Panc1 (cell line): ENCODE measurements at regions not wholly inside any gene's neighbourhood (a gene's known extent, or its start where the extent isn't known, plus 50 kb on each side); places are given as distances from the start of the nearest gene placed in this dataset.

Experiments used
- ATAC-seq: fragments of 200-7000 bp; cut with Tn5 transposase; 2 replicates; pipeline ENCODE4 v1.9.1; 2020; ENCODE audit warnings: mild to moderate bottlenecking, moderate library complexity
- BruUV-seq: library from RNA; stranded (reverse); fragments of 400-500 nt; replicated peaks from 2 replicates; lab custom pipeline; 2021; lab: Mats Ljungman, UMichigan
- CTCF ChIA-PET: fragments of 300-600 bp; sonication (Branson Sonifier 250); formaldehyde crosslinking; loops from one replicate; lab custom pipeline; 2022; ENCODE audit warnings: antibody characterized with exemption; lab: Charles Lee
- POLR2A ChIA-PET: fragments of 300-600 bp; sonication (Branson Sonifier 250); formaldehyde crosslinking; loops from one replicate; lab custom pipeline; 2022; ENCODE audit warnings: antibody characterized with exemption; lab: Charles Lee
- DNase-seq: peaks from one replicate; pipeline ENCODE4 v3.0.0-alpha.2; 2010; ENCODE audit warnings: low read depth, low spot score
- H3K27ac ChIP-seq: 2 replicates; pipeline ENCODE4 v1.5.1; 2011; ENCODE audit warnings: mild to moderate bottlenecking, low read length, inconsistent platforms
- H3K27me3 ChIP-seq: fragments of 200-500 bp; sonication (Bioruptor generic); 2 replicates; pipeline ENCODE4 v1.6.0; 2014; ENCODE audit warnings: low read length, inconsistent platforms; ENCODE audit not compliant: control insufficient read depth, insufficient read depth
- H3K36me3 ChIP-seq: fragments of 200-500 bp; sonication (Bioruptor generic); 2 replicates; pipeline ENCODE4 v1.5.1; 2014; ENCODE audit warnings: inconsistent platforms, mild to moderate bottlenecking, low read length, moderate library complexity; ENCODE audit not compliant: control insufficient read depth, insufficient read depth
- H3K4me1 ChIP-seq: 2 replicates; pipeline ENCODE4 v1.5.1; 2011; ENCODE audit warnings: inconsistent platforms, mild to moderate bottlenecking, low read length, moderate library complexity; ENCODE audit not compliant: control insufficient read depth, insufficient read depth
- H3K4me3 ChIP-seq, 2 experiments: 2 replicates each; pipeline ENCODE4 v1.5.1; 2011 to 2012; ENCODE audit warnings: low read depth in 2 of 2, low read length in 2 of 2, mild to moderate bottlenecking in 2 of 2, inconsistent platforms in 1 of 2, moderate library complexity in 1 of 2
- H3K9me3 ChIP-seq: fragments of 200-500 bp; sonication (Bioruptor generic); 2 replicates; pipeline ENCODE4 v1.5.1; 2014; ENCODE audit warnings: low read depth, mild to moderate bottlenecking, inconsistent platforms, low read length, moderate library complexity; ENCODE audit not compliant: control insufficient read depth, insufficient read depth
- POLR2AphosphoS5 ChIP-seq: IDR thresholded peaks from 2 replicates; pipeline ENCODE4 v1.6.1; 2012; ENCODE audit warnings: mild to moderate bottlenecking, low read depth, low read length, moderate library complexity
- SIN3A ChIP-seq: IDR thresholded peaks from 2 replicates; pipeline ENCODE4 v1.6.1; 2012; ENCODE audit warnings: low read depth, mild to moderate bottlenecking, low read length, moderate library complexity, borderline replicate concordance; ENCODE audit not compliant: insufficient read depth
- TCF7L2 ChIP-seq: IDR thresholded peaks from 2 replicates; pipeline ENCODE4 v1.6.1; 2011; ENCODE audit warnings: mild to moderate bottlenecking, low read depth, low read length, inconsistent platforms
- in situ Hi-C: cut with HindIII; loops from 2 replicates; pipeline ENCODE4 v1.10.0; 2016; ENCODE audit warnings: low sequenced_read_pairs, low pct_unique_long_range_greater_than_20kb
- intact Hi-C: fragments of 100-400 bp; cut with micrococcal nuclease; formaldehyde crosslinking; loops from one replicate; pipeline ENCODE4 v1.10.0; 2022; ENCODE audit not compliant: unreplicated experiment
- TF ChIP-seq, protein P1 (sequence below), 2 experiments: IDR thresholded peaks; 2 replicates each; pipeline ENCODE4 v1.6.1; 2011 to 2012; ENCODE audit warnings: low read depth in 2 of 2, control low read depth in 1 of 2, low read length in 1 of 2, mild to moderate bottlenecking in 1 of 2, moderate library complexity in 1 of 2; ENCODE audit not compliant: insufficient read depth in 1 of 2
- TF ChIP-seq, protein P2 (sequence below): fragments of 450-650 bp; IDR thresholded peaks from 2 replicates; pipeline ENCODE4 v1.5.1; 2017; ENCODE audit warnings: mild to moderate bottlenecking

DNA sequence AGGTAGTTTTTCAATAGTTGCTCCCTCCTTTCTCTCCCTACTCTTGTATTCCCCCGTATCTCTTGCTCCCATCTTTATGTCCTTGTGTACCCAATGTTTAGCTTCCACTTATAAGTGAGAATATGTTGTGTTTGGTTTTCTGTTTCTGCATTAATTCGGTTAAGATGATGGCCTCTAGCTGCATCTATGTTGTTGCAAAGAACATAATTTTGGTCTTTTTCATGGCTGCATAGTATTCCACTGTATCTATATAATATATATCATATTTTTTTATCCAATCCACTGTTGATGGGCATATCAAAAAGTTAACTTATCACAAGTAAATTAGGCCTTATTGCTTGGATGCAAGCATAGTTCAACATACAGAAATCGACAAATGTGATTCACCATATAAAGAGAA lies 594.0 kb downstream of the TYW1 start:
- Histone ChIP-seq H3K9me3 (no peaks in the 10 kb centered on the region; the same call in 1 of the 2 replicates), H3K27ac (no peak overlapping the region), H3K4me3 (no peak overlapping the region), H3K4me1 (no peaks in the 10 kb centered on the region), H3K36me3 (no peaks in the 10 kb centered on the region), H3K27me3 (no peaks in the 10 kb centered on the region)
- in situ Hi-C loops = no loop called here
- no TSS peak for BruUV-seq
- no peak for TF ChIP-seq TCF7L2
- ChIA-PET CTCF (no interaction called here), POLR2A (no interaction called here)
- intact Hi-C loops = no loop called here
- DNase-seq (no peak), ATAC-seq (no peak)

DNA sequence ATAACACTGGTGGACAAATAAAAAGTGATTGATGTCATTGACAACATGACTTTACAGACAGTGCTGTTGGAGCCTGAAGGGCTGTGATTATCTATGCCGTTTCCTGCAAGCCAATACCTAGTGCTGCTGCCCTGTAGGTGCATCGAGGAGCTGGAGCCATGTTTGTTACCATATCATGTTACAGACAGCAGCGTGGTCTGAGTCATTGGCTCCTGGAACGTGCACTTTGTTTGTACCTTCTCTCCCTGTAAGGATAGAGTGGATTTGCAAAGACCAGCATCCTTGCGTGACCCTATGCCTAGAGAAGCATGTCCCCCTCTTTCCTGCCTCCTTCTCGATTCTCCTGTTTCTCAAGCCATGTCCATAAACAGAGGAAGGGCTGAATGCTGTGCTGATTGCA lies 597.2 kb downstream of the TYW1 start:
- H3K4me3 ChIP-seq = no peak overlapping the region
- ATAC-seq (no peak), DNase-seq (no peak)
- intact Hi-C loops (no loop called here), in situ Hi-C loops (no loop called here)
- H3K27me3 ChIP-seq = peaks cover 3% of the 10 kb centered on the region; the same call in 1 of the 2 replicates
- TF ChIP-seq POLR2AphosphoS5 = no peak
- TF ChIP-seq TCF7L2 = no peak
- TF ChIP-seq SIN3A = no peak
- TF ChIP-seq, protein P1, sequence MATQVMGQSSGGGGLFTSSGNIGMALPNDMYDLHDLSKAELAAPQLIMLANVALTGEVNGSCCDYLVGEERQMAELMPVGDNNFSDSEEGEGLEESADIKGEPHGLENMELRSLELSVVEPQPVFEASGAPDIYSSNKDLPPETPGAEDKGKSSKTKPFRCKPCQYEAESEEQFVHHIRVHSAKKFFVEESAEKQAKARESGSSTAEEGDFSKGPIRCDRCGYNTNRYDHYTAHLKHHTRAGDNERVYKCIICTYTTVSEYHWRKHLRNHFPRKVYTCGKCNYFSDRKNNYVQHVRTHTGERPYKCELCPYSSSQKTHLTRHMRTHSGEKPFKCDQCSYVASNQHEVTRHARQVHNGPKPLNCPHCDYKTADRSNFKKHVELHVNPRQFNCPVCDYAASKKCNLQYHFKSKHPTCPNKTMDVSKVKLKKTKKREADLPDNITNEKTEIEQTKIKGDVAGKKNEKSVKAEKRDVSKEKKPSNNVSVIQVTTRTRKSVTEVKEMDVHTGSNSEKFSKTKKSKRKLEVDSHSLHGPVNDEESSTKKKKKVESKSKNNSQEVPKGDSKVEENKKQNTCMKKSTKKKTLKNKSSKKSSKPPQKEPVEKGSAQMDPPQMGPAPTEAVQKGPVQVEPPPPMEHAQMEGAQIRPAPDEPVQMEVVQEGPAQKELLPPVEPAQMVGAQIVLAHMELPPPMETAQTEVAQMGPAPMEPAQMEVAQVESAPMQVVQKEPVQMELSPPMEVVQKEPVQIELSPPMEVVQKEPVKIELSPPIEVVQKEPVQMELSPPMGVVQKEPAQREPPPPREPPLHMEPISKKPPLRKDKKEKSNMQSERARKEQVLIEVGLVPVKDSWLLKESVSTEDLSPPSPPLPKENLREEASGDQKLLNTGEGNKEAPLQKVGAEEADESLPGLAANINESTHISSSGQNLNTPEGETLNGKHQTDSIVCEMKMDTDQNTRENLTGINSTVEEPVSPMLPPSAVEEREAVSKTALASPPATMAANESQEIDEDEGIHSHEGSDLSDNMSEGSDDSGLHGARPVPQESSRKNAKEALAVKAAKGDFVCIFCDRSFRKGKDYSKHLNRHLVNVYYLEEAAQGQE (IDR thresholded peaks at IDR 0.05; ENCODE audit: insufficient read depth in 1 of 2, low read depth in 2 of 2, low read length in 1 of 2) = no peak
- TF ChIP-seq, protein P2, sequence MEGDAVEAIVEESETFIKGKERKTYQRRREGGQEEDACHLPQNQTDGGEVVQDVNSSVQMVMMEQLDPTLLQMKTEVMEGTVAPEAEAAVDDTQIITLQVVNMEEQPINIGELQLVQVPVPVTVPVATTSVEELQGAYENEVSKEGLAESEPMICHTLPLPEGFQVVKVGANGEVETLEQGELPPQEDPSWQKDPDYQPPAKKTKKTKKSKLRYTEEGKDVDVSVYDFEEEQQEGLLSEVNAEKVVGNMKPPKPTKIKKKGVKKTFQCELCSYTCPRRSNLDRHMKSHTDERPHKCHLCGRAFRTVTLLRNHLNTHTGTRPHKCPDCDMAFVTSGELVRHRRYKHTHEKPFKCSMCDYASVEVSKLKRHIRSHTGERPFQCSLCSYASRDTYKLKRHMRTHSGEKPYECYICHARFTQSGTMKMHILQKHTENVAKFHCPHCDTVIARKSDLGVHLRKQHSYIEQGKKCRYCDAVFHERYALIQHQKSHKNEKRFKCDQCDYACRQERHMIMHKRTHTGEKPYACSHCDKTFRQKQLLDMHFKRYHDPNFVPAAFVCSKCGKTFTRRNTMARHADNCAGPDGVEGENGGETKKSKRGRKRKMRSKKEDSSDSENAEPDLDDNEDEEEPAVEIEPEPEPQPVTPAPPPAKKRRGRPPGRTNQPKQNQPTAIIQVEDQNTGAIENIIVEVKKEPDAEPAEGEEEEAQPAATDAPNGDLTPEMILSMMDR = no peak
- CTCF ChIA-PET = no interaction called here
- POLR2A ChIA-PET = no interaction called here
- H3K27ac ChIP-seq = no peak overlapping the region
- no peaks in the 10 kb centered on the region for H3K9me3 ChIP-seq
- no peaks in the 10 kb centered on the region for H3K4me1 ChIP-seq
- H3K36me3 ChIP-seq = no peaks in the 10 kb centered on the region
- BruUV-seq = no TSS peak

DNA sequence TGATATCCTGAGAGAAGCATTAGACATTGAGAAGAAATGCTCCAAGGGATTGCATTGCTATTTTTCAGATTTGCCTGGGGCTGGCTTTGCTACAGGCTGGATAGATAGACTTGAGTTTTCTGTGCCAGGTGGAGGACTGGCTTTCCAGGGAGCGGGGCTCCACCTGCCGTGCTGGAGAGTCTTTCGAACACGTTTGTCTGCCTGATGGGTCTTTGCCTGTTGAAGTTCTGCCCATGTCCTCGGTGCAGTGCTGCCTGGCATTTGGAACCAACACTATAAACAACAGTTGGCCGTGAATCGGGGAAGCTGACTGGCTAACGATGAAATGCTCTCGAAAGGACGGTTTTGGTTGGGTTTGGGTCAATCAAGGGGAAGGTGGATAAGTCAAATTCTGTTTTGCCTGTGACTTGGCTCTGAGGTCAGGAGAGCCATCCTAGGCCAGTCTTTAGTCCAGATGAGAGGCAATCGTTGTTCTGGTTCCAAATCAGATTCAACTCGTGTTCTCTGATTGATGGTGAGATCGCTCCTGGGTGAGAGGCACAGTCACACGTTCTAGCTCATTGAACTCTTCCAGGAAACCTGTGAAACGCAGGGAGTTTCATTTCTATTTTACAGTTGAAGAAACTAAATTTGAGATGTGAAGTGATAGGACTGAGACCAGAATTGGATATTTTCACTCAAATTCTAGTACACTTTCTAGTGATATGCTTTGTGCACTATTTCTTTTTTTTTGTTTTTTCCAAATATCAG lies 599.0 kb downstream of the TYW1 start:
- BruUV-seq = no TSS peak
- Histone ChIP-seq H3K36me3 (no peaks in the 10 kb centered on the region), H3K4me1 (no peaks in the 10 kb centered on the region), H3K27me3 (peaks cover 5% of the 10 kb centered on the region), H3K9me3 (no peaks in the 10 kb centered on the region), H3K27ac (no peak overlapping the region), H3K4me3 (no peak overlapping the region)
- TF ChIP-seq, protein P1 (IDR thresholded peaks at IDR 0.05; ENCODE audit: insufficient read depth in 1 of 2, low read depth in 2 of 2, low read length in 1 of 2) = no peak
- TF ChIP-seq SIN3A (no peak), TCF7L2 (no peak), POLR2AphosphoS5 (no peak)
- TF ChIP-seq, protein P2 = no peak
- DNase-seq (no peak), ATAC-seq (no peak)
- ChIA-PET POLR2A (no interaction called here), CTCF (no interaction called here)
- in situ Hi-C loops = no loop called here
- intact Hi-C loops = no loop called here
